ENCODE measurements at regions not wholly inside any gene's neighbourhood (a gene's known extent, or its start where the extent isn't known, plus 50 kb on each side); places are given as distances from the start of the nearest gene placed in this dataset.

GRCh38 chr17:52647411-52647810 is 488.9 kb upstream of the CA10 start:
- TF ChIP-seq TEAD4 (IDR thresholded peaks at IDR 0.05; ENCODE audit: borderline replicate concordance, insufficient read depth): no peak
- no peak for TF ChIP-seq POLR2AphosphoS5 (IDR thresholded peaks at IDR 0.05; ENCODE audit: low read depth, low read length)
- TF ChIP-seq SIN3A (IDR thresholded peaks at IDR 0.05; ENCODE audit: borderline replicate concordance, low read depth, low read length): no peak
- TF ChIP-seq TAF1 (IDR thresholded peaks at IDR 0.05; ENCODE audit: borderline replicate concordance, low read depth, low read length): no peak
- no peak for TF ChIP-seq CTCF (IDR thresholded peaks at IDR 0.05)
- TF ChIP-seq EP300 (IDR thresholded peaks at IDR 0.05; ENCODE audit: borderline replicate concordance in 1 of 2, low read depth in 1 of 2, low read length in 1 of 2): no peak
- TF ChIP-seq ZBTB33 (IDR thresholded peaks at IDR 0.05; ENCODE audit: borderline replicate concordance, low read depth): no peak
- no peak for TF ChIP-seq USF2 (IDR thresholded peaks at IDR 0.05; ENCODE audit: borderline replicate concordance, low read depth, low read length)
